ENCODE measurements at regions not wholly inside any gene's neighbourhood (a gene's known extent, or its start where the extent isn't known, plus 50 kb on each side); places are given as distances from the start of the nearest gene placed in this dataset.

- no peaks in the 10 kb centered on the region for H3K4me1 ChIP-seq
- no peak for TF ChIP-seq CTCF (IDR thresholded peaks at IDR 0.05)
- H3K4me3 ChIP-seq, result no peak overlapping the region
- no peaks in the 10 kb centered on the region for H3K27me3 ChIP-seq
- 37 to 44% methylated on average over 20 of the region's 20 CpGs for WGBS, 2 donors
- FAIRE-seq (no peak), DNase-seq (no peak), ATAC-seq (no peak)
- intact Hi-C loops (cut with DNase I), result no loop called here
- no peaks in the 10 kb centered on the region for H3K36me3 ChIP-seq
- H3K27ac ChIP-seq, result no peak overlapping the region
- no peaks in the 10 kb centered on the region for H3K9me3 ChIP-seq
Observed at GRCh38 chr12:107610021-107610859, 75.4 kb upstream of the PWP1 start.

- Histone ChIP-seq H3K4me3 (no peak overlapping the region), H3K36me3 (no peaks in the 10 kb centered on the region), H3K27me3 (no peaks in the 10 kb centered on the region), H3K27ac (no peak overlapping the region), H3K4me1 (no peaks in the 10 kb centered on the region), H3K9me3 (no peaks in the 10 kb centered on the region)
- ATAC-seq (no peak), FAIRE-seq (no peak), DNase-seq (no peak)
- no peak for TF ChIP-seq CTCF (IDR thresholded peaks at IDR 0.05)
- 56 to 63% methylated on average over 19 of the region's 19 CpGs for WGBS, 2 donors
- intact Hi-C loops (cut with DNase I), result no loop called here
Observed at GRCh38 chr12:107612508-107612907, 73.1 kb upstream of the PWP1 start.

GRCh38 chr12:107616941-107617340 lies 68.7 kb upstream of the PWP1 start:
- Histone ChIP-seq H3K27me3 (no peaks in the 10 kb centered on the region), H3K4me1 (no peaks in the 10 kb centered on the region), H3K36me3 (no peaks in the 10 kb centered on the region), H3K4me3 (no peak overlapping the region), H3K9me3 (no peaks in the 10 kb centered on the region), H3K27ac (no peak overlapping the region)
- DNase-seq, result no peak
- 77 to 87% methylated on average over 6 of the region's 6 CpGs for WGBS, 2 donors
- no peak for TF ChIP-seq CTCF (IDR thresholded peaks at IDR 0.05)
- no peak for ATAC-seq
- no peak for FAIRE-seq
- intact Hi-C loops (cut with DNase I), result no loop called here

GRCh38 chr12:107618106-107618505 lies 67.5 kb upstream of the PWP1 start:
- Histone ChIP-seq H3K27ac (no peak overlapping the region), H3K4me1 (no peaks in the 10 kb centered on the region), H3K9me3 (no peaks in the 10 kb centered on the region), H3K4me3 (no peak overlapping the region), H3K36me3 (no peaks in the 10 kb centered on the region), H3K27me3 (no peaks in the 10 kb centered on the region)
- no peak for FAIRE-seq
- WGBS, 2 donors, result 75 to 87% methylated on average over 15 of the region's 15 CpGs
- TF ChIP-seq CTCF (IDR thresholded peaks at IDR 0.05), result no peak
- no peak for ATAC-seq
- no peak for DNase-seq
- intact Hi-C loops (cut with DNase I), result no loop called here

- DNase-seq, result no peak
- 51 to 57% methylated on average over 13 of the region's 13 CpGs for WGBS, 2 donors
- no peak for FAIRE-seq
- no peak for ATAC-seq
- Histone ChIP-seq H3K4me1 (no peaks in the 10 kb centered on the region), H3K36me3 (no peaks in the 10 kb centered on the region), H3K27me3 (peaks cover 0 to 4% (median 0%) of the 10 kb centered on the region in 4 donors), H3K9me3 (peaks cover 0 to under 1% (median 0%) of the 10 kb centered on the region in 4 donors), H3K4me3 (no peak overlapping the region), H3K27ac (no peak overlapping the region)
- intact Hi-C loops (cut with DNase I), result no loop called here
- no peak for TF ChIP-seq CTCF (IDR thresholded peaks at IDR 0.05)
Observed at GRCh38 chr12:107619831-107620230, 65.8 kb upstream of the PWP1 start.
